ENCODE measurements at regions not wholly inside any gene's neighbourhood (a gene's known extent, or its start where the extent isn't known, plus 50 kb on each side); places are given as distances from the start of the nearest gene placed in this dataset.
"Not testable (repeated sequence)": the region's sequence is repeated elsewhere in the genome, so short reads cannot be mapped to it uniquely, and the experiment has no call there.

DNA sequence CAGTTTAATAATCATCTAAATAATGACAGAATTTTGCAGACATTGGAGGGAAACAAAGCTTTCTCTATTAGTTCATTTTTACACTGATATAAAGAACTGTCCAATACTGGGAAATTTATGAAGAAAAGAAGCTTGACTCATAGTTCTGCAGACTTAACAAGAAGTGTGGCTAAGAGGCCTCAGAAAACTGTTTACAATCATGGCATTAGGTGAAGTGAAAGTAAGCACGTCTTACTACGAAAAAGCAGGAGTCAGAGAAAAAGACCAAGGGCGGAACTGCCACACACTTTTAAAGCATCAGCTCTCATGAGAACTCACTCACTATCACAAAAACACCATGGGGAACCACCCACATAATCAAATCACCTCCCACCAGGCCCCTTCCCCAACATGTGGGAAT lies 804.4 kb downstream of the FLRT2 start:
- Mint-ChIP-seq H3K4me1 (ENCODE audit: low read depth) (no peaks in the 10 kb centered on the region), H3K27me3 (no peaks in the 10 kb centered on the region), H3K4me3 (ENCODE audit: low read depth) (no peak overlapping the region), H3K9me3 (ENCODE audit: low read depth) (no peaks in the 10 kb centered on the region), H3K36me3 (ENCODE audit: insufficient read depth) (no peaks in the 10 kb centered on the region), H3K27ac (no peak overlapping the region)
- DNase-seq (ENCODE audit: low spot score, unreplicated experiment) = no peak
- TF ChIP-seq, protein P1, sequence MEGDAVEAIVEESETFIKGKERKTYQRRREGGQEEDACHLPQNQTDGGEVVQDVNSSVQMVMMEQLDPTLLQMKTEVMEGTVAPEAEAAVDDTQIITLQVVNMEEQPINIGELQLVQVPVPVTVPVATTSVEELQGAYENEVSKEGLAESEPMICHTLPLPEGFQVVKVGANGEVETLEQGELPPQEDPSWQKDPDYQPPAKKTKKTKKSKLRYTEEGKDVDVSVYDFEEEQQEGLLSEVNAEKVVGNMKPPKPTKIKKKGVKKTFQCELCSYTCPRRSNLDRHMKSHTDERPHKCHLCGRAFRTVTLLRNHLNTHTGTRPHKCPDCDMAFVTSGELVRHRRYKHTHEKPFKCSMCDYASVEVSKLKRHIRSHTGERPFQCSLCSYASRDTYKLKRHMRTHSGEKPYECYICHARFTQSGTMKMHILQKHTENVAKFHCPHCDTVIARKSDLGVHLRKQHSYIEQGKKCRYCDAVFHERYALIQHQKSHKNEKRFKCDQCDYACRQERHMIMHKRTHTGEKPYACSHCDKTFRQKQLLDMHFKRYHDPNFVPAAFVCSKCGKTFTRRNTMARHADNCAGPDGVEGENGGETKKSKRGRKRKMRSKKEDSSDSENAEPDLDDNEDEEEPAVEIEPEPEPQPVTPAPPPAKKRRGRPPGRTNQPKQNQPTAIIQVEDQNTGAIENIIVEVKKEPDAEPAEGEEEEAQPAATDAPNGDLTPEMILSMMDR (IDR thresholded peaks at IDR 0.05; ENCODE audit: unreplicated experiment) = no peak

DNA sequence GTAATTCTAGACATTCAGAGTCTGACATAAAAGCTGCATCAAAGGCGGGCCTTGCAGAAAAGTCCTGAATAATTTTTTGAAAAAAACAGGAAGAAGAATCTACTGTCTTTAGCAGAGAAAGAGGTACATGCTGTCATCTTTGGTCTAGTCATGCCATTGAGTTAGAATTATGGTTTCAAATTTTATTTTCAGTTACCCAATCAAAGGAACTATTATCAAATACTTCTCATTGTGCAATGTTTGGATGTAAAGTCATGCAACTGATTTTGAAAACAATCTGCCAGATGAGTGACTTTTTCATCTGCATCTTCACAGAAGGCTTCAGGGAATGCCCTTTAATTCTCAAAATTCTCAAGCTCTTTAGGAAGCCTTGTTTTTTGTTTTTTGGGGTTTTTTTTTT lies 803.5 kb downstream of the FLRT2 start:
- Mint-ChIP-seq H3K9me3 (ENCODE audit: low read depth) (no peaks in the 10 kb centered on the region), H3K36me3 (ENCODE audit: insufficient read depth) (no peaks in the 10 kb centered on the region), H3K27ac (no peak overlapping the region), H3K27me3 (no peaks in the 10 kb centered on the region), H3K4me1 (ENCODE audit: low read depth) (no peaks in the 10 kb centered on the region), H3K4me3 (ENCODE audit: low read depth) (no peak overlapping the region)
- TF ChIP-seq, protein P1 (IDR thresholded peaks at IDR 0.05; ENCODE audit: unreplicated experiment) = no peak
- DNase-seq (ENCODE audit: low spot score, unreplicated experiment) = no peak

DNA sequence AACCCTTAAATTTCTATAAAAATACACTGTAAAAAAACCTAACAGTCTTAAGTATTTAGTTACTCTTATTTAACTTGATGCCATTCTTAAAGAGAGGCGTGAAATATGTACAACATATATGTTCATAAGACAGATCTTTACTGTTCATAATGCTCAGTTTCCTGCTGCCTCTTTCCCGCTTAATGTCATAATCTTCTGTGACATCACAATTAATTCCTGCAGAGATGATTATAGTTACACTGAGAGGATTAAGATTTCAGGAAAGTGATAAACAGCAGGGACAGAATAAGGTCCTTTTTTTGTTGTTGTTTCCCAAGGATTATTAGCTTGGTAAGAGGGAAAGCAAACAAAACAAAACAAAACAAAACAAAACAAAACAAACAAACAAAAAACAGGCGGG lies 801.4 kb downstream of the FLRT2 start:
- H3K27ac Mint-ChIP-seq = no peak overlapping the region
- H3K27me3 Mint-ChIP-seq = no peaks in the 10 kb centered on the region
- H3K9me3 Mint-ChIP-seq (ENCODE audit: low read depth) = no peaks in the 10 kb centered on the region
- TF ChIP-seq, protein P1 (IDR thresholded peaks at IDR 0.05; ENCODE audit: unreplicated experiment) = no peak
- H3K36me3 Mint-ChIP-seq (ENCODE audit: insufficient read depth) = no peaks in the 10 kb centered on the region
- no peak for DNase-seq (ENCODE audit: low spot score, unreplicated experiment)
- H3K4me1 Mint-ChIP-seq (ENCODE audit: low read depth) = no peaks in the 10 kb centered on the region
- H3K4me3 Mint-ChIP-seq (ENCODE audit: low read depth) = no peak overlapping the region

DNA sequence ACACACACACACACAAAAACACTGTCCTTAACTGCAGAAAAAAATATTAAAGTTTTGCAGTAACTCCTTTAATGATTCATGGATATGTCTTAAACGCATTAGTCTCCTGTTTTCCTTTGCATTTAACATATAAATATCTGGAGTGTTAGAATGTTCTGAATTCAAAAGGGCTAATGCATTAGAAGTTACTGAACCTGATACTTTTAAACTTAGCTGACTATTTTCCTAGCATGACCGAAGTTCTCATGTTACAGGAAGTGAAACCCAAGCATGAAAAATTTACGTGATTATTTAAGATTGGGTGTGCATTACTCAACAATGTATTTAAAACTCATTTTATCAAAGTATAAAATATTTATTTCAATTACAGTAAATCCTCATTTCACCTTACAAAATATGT lies 791.2 kb downstream of the FLRT2 start:
- peaks cover 7% of the 10 kb centered on the region for H3K9me3 Mint-ChIP-seq (ENCODE audit: low read depth)
- DNase-seq (ENCODE audit: low spot score, unreplicated experiment) = no peak
- no peaks in the 10 kb centered on the region for H3K36me3 Mint-ChIP-seq (ENCODE audit: insufficient read depth)
- TF ChIP-seq, protein P1 (IDR thresholded peaks at IDR 0.05; ENCODE audit: unreplicated experiment) = no peak
- no peak overlapping the region for H3K4me3 Mint-ChIP-seq (ENCODE audit: low read depth)
- H3K27me3 Mint-ChIP-seq = no peaks in the 10 kb centered on the region
- H3K4me1 Mint-ChIP-seq (ENCODE audit: low read depth) = no peaks in the 10 kb centered on the region
- H3K27ac Mint-ChIP-seq = no peak overlapping the region

DNA sequence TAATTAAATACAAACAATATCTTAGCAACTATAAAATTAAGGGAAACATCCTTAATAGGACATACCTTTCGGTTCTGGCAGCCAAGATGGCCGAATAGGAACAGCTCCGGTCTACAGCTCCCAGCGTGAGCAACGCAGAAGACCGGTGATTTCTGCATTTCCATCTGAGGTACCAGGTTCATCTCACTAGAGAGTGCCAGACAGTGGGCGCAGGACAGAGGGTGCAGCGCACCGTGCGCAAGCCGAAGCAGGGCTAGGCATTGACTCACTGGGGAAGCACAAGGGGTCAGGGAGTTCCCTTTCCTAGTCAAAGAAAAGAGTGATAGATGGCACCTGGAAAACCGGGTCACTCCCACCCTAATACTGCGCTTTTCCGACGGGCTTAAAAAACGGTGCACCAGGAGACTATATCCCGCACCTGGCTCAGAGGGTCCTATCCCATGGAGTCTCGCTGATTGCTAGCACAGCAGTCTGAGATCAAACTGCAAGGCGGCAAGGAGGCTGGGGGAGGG lies 782.3 kb downstream of the FLRT2 start:
- H3K27me3 Mint-ChIP-seq; DNase-seq (ENCODE audit: low spot score, unreplicated experiment); H3K4me1 Mint-ChIP-seq (ENCODE audit: low read depth); H3K4me3 Mint-ChIP-seq (ENCODE audit: low read depth); H3K9me3 Mint-ChIP-seq (ENCODE audit: low read depth); H3K36me3 Mint-ChIP-seq (ENCODE audit: insufficient read depth); H3K27ac Mint-ChIP-seq: not testable (repeated sequence)

DNA sequence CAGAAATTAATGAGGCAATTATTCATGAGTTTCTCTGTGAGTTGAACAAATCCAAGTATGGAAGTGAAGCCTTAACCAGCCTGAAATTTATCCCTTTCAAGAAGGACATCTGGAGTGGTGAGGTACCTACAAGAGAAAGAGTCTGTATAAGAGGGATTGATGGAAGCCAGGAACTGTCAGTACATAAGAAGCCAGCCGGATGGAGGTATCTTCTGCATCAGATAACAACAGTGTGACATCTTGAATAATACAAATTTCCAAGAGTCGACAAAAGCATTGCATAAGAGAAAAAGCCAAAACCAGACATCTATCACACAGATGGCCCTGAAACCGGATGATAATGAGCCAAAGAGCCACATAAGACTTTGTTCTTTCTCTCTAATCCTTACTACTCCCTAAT lies 781.2 kb downstream of the FLRT2 start:
- Mint-ChIP-seq H3K4me3 (ENCODE audit: low read depth) (no peak overlapping the region), H3K4me1 (ENCODE audit: low read depth) (no peaks in the 10 kb centered on the region), H3K36me3 (ENCODE audit: insufficient read depth) (no peaks in the 10 kb centered on the region), H3K27me3 (no peaks in the 10 kb centered on the region), H3K27ac (no peak overlapping the region), H3K9me3 (ENCODE audit: low read depth) (peaks cover 2% of the 10 kb centered on the region)
- TF ChIP-seq, protein P1 (IDR thresholded peaks at IDR 0.05; ENCODE audit: unreplicated experiment) = no peak
- DNase-seq (ENCODE audit: low spot score, unreplicated experiment) = no peak
